ENCODE measurements at regions not wholly inside any gene's neighbourhood (a gene's known extent, or its start where the extent isn't known, plus 50 kb on each side); places are given as distances from the start of the nearest gene placed in this dataset.

DNA sequence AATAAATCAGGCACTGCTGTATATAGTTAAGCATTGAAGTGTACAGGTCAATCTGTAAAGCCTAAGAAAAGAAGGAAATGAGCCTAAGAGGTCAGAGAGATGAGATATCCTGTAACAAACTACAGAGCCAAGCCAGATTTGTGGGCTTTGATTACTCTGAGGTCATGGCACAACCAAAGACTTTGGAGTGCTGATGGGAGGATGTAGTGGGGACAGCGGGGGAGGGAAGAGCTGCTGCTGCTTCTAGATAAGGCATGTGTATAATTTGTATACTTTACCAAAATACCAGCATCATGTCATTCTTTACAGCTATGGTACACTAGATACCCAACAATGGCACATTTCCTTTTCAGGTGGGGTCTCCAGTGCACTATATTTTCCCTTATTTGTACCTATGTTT, 102.5 kb downstream of the OGFRL1 start:
- Histone ChIP-seq H3K9me2 (replicated peaks; ENCODE audit: low read depth, low read length) (no peaks in the 10 kb centered on the region), H4K20me1 (ENCODE audit: insufficient read depth, low read length, poor library complexity, severe bottlenecking) (no peaks in the 10 kb centered on the region), H3K4me3 (ENCODE audit: low read length, poor library complexity, severe bottlenecking) (no peak overlapping the region), H3K36me3 (ENCODE audit: insufficient read depth, low read length) (no peaks in the 10 kb centered on the region), H3K27me3 (ENCODE audit: insufficient read depth, low read length, poor library complexity, severe bottlenecking) (no peaks in the 10 kb centered on the region), H3K9ac (ENCODE audit: low read depth, low read length, poor library complexity, severe bottlenecking) (no peak overlapping the region), H3K79me2 (ENCODE audit: insufficient read depth, low read length) (no peaks in the 10 kb centered on the region), H2AFZ (ENCODE audit: low read length) (no peak overlapping the region), H3K4me1 (ENCODE audit: insufficient read depth, low read length, poor library complexity, severe bottlenecking) (peaks cover 13% of the 10 kb centered on the region), H3K4me2 (ENCODE audit: low read depth, low read length, poor library complexity, severe bottlenecking) (no peak overlapping the region), H3K9me3 (ENCODE audit: insufficient read depth, low read depth, low read length) (no peaks in the 10 kb centered on the region), H3F3A (ENCODE audit: low read depth) (no peaks in the 10 kb centered on the region)
- TF ChIP-seq EZH2phosphoT487 (IDR thresholded peaks at IDR 0.05; ENCODE audit: borderline replicate concordance): no peak
- TF ChIP-seq, protein P1, sequence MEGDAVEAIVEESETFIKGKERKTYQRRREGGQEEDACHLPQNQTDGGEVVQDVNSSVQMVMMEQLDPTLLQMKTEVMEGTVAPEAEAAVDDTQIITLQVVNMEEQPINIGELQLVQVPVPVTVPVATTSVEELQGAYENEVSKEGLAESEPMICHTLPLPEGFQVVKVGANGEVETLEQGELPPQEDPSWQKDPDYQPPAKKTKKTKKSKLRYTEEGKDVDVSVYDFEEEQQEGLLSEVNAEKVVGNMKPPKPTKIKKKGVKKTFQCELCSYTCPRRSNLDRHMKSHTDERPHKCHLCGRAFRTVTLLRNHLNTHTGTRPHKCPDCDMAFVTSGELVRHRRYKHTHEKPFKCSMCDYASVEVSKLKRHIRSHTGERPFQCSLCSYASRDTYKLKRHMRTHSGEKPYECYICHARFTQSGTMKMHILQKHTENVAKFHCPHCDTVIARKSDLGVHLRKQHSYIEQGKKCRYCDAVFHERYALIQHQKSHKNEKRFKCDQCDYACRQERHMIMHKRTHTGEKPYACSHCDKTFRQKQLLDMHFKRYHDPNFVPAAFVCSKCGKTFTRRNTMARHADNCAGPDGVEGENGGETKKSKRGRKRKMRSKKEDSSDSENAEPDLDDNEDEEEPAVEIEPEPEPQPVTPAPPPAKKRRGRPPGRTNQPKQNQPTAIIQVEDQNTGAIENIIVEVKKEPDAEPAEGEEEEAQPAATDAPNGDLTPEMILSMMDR (conservative IDR thresholded peaks at IDR 0.05; ENCODE audit: low read length): no peak

DNA sequence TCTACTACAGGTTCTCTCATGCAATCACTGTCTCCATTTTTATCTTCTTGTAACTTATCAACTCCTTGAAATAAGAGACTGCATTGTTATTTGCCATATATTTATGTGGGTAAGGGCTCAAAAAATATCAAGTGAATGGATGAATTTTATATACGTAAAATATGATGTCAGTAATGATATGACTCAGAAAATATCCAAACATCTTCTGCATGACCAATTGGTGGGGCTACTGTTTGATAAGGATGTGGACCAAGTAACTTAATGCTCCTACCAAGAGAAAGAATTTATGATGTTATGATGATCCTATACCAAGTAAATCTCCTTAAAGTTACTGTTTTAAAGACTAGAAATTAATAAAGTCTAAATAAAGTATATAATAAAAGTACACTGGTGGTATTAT, 103.7 kb downstream of the OGFRL1 start:
- Histone ChIP-seq H3K9me2 (replicated peaks; ENCODE audit: low read depth, low read length) (no peaks in the 10 kb centered on the region), H3K79me2 (ENCODE audit: insufficient read depth, low read length) (no peaks in the 10 kb centered on the region), H2AFZ (ENCODE audit: low read length) (no peak overlapping the region), H3K4me2 (ENCODE audit: low read depth, low read length, poor library complexity, severe bottlenecking) (no peak overlapping the region), H3K4me3 (ENCODE audit: low read length, poor library complexity, severe bottlenecking) (no peak overlapping the region), H3K36me3 (ENCODE audit: insufficient read depth, low read length) (no peaks in the 10 kb centered on the region), H4K20me1 (ENCODE audit: insufficient read depth, low read length, poor library complexity, severe bottlenecking) (no peaks in the 10 kb centered on the region), H3K9ac (ENCODE audit: low read depth, low read length, poor library complexity, severe bottlenecking) (no peak overlapping the region), H3F3A (ENCODE audit: low read depth) (no peaks in the 10 kb centered on the region), H3K27me3 (ENCODE audit: insufficient read depth, low read length, poor library complexity, severe bottlenecking) (no peaks in the 10 kb centered on the region), H3K9me3 (ENCODE audit: insufficient read depth, low read depth, low read length) (no peaks in the 10 kb centered on the region), H3K4me1 (ENCODE audit: insufficient read depth, low read length, poor library complexity, severe bottlenecking) (peaks cover 13% of the 10 kb centered on the region)
- TF ChIP-seq, protein P1 (conservative IDR thresholded peaks at IDR 0.05; ENCODE audit: low read length): no peak
- TF ChIP-seq EZH2phosphoT487 (IDR thresholded peaks at IDR 0.05; ENCODE audit: borderline replicate concordance): no peak

DNA sequence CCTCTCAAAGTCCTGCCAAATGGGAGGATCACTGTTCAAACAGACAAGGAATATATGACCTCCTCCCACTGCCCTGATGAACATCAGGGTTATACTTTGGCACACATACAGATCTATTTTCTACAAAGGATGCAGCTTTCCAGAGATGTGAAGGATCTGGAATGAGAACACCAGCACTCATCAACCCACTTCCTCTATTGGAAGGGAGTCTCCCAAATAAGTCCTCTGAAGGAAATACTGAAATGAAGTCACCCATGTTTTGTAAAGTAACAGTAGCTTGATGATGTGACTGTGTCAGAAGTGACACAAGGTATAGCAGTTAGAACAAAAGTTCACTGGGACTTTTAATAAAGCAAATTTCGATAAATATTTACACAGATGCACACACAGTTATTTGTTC, 104.9 kb downstream of the OGFRL1 start:
- Histone ChIP-seq H3K9me3 (ENCODE audit: insufficient read depth, low read depth, low read length) (no peaks in the 10 kb centered on the region), H3K36me3 (ENCODE audit: insufficient read depth, low read length) (no peaks in the 10 kb centered on the region), H3K9ac (ENCODE audit: low read depth, low read length, poor library complexity, severe bottlenecking) (no peak overlapping the region), H3K9me2 (replicated peaks; ENCODE audit: low read depth, low read length) (no peaks in the 10 kb centered on the region), H3K4me1 (ENCODE audit: insufficient read depth, low read length, poor library complexity, severe bottlenecking) (peaks cover 5% of the 10 kb centered on the region), H3F3A (ENCODE audit: low read depth) (no peaks in the 10 kb centered on the region), H3K4me2 (ENCODE audit: low read depth, low read length, poor library complexity, severe bottlenecking) (no peak overlapping the region), H3K4me3 (ENCODE audit: low read length, poor library complexity, severe bottlenecking) (no peak overlapping the region), H3K79me2 (ENCODE audit: insufficient read depth, low read length) (no peaks in the 10 kb centered on the region), H2AFZ (ENCODE audit: low read length) (no peak overlapping the region; the same call in 1 of the 2 replicates), H3K27me3 (ENCODE audit: insufficient read depth, low read length, poor library complexity, severe bottlenecking) (no peaks in the 10 kb centered on the region), H4K20me1 (ENCODE audit: insufficient read depth, low read length, poor library complexity, severe bottlenecking) (no peaks in the 10 kb centered on the region)
- TF ChIP-seq EZH2phosphoT487 (IDR thresholded peaks at IDR 0.05; ENCODE audit: borderline replicate concordance): no peak
- TF ChIP-seq, protein P1 (conservative IDR thresholded peaks at IDR 0.05; ENCODE audit: low read length): no peak

Measured in Loucy (cell line).